Heart left ventricle (tissue), 16 donors: ENCODE measurements at regions not wholly inside any gene's neighbourhood (a gene's known extent, or its start where the extent isn't known, plus 50 kb on each side); places are given as distances from the start of the nearest gene placed in this dataset.

ENCODE experiments used
- ATAC-seq, 4 donors: fragments of 200-7000 bp; cut with Tn5 transposase; one replicate each; pipeline ENCODE4 v1.9.1; 2020 to 2022; ENCODE audit warnings: moderate library complexity in 4 of 4, mild to moderate bottlenecking in 3 of 4, moderate number of reproducible peaks in 1 of 4
- DNase-seq, 5 donors: peaks; one replicate each; pipeline ENCODE4 v3.0.0-alpha.2; 2020
- H3K27ac ChIP-seq, 12 donors: fragments of 200-600 bp; sonication (generic) in 4 of 12; one replicate each; pipeline versions ENCODE4 v1.5.0 to v1.8.0; 2016 to 2022; ENCODE audit warnings: mild to moderate bottlenecking in 2 of 12
- H3K27me3 ChIP-seq, 9 donors: fragments of 200-600 bp; sonication (generic) in 2 of 9; one replicate each; pipeline versions ENCODE4 v1.5.1 to v1.8.0; 2016 to 2022; ENCODE audit warnings: mild to moderate bottlenecking in 3 of 9
- H3K36me3 ChIP-seq, 9 donors: fragments of 200-600 bp; sonication (generic) in 2 of 9; one replicate each; pipeline versions ENCODE4 v1.5.0 to v1.8.0; 2018 to 2022; ENCODE audit warnings: mild to moderate bottlenecking in 2 of 9
- H3K4me1 ChIP-seq, 12 donors: fragments of 200-600 bp; sonication (generic) in 4 of 12; one replicate each; pipeline versions ENCODE4 v1.5.0 to v1.8.0; 2016 to 2022; ENCODE audit warnings: mild to moderate bottlenecking in 3 of 12
- H3K4me3 ChIP-seq, 12 donors: fragments of 200-600 bp; sonication (generic) in 4 of 12; one replicate each; pipeline versions ENCODE4 v1.5.0 to v1.8.0; 2017 to 2022; ENCODE audit warnings: mild to moderate bottlenecking in 9 of 12, moderate library complexity in 4 of 12
- H3K9me3 ChIP-seq, 12 donors: fragments of 200-600 bp; sonication (generic) in 4 of 12; one replicate each; pipeline versions ENCODE4 v1.5.0 to v1.8.0; 2016 to 2022; ENCODE audit warnings: mild to moderate bottlenecking in 1 of 12
- POLR2A ChIP-seq, 2 donors: fragments of 450-650 bp; IDR thresholded peaks; one replicate each; pipeline ENCODE4 v1.6.1; 2017; ENCODE audit warnings: antibody characterized with exemption in 2 of 2, mild to moderate bottlenecking in 2 of 2, moderate library complexity in 2 of 2
- WGBS, 4 donors: extraction: QIAGEN DNeasy Blood & Tissue Kit in 2 of 4; methylation state at CpG; one replicate each; pipeline versions ENCODE4 v1.1.5 to v1.1.7; 2013 to 2018; 5-methylcytosine and 5-hydroxymethylcytosine counted together
- intact Hi-C, 10 donors: fragments of 100-400 bp; cut with DNase I; formaldehyde crosslinking; loops; one replicate each; pipeline versions ENCODE4 v1.11.1 to v1.14.2; 2022
- TF ChIP-seq, protein P1 (sequence below), 12 donors: fragments of 200-600 bp; sonication (generic) in 4 of 12; IDR thresholded peaks; one replicate each; pipeline versions ENCODE4 v1.5.0 to v1.8.0; 2018 to 2022; ENCODE audit warnings: antibody characterized with exemption in 12 of 12, mild to moderate bottlenecking in 5 of 12
- donor health status: ischemic (EF 13 %, LVEDD 7.1; RV severe dilation, severe dysfunction).
- donor health status: healthy with polysubstance abuse.
- donor health status: DM: no; HTN: yes; CAD: no.
- donor health status: DM: no; HTN: no; CAD: no.
- donor health status: ischemic (EF 25% LVEDD 6.9; RV normal size, moderate dysfunction).
- donor health status: ischemic (EF 25% LVEDD 5.7; RV mildly dilated, moderate dysfunction).
- donor health status: healthy.
- donor health status: DM: yes; HTN: yes; CAD: no.
- donor health status: ischemic (EF 35%, LVEDD 5.7; RV mildly dilated, moderate dysfunction).
- donor health status: nonischemic (EF 11% LVEDD 7.7; RV severe dilation, severe dysfunction).
- donor health status: DM: yes; HTN: yes; CAD: no.
- donor health status: PGD.
- donor health status: ischemic (EF 29% LVEDD 5.4; RV normal size, mild dysfunction).
- donor health status: nonischemic (EF 23%, LVEDD 6.1; RV moderate dilation, normal function).

DNA sequence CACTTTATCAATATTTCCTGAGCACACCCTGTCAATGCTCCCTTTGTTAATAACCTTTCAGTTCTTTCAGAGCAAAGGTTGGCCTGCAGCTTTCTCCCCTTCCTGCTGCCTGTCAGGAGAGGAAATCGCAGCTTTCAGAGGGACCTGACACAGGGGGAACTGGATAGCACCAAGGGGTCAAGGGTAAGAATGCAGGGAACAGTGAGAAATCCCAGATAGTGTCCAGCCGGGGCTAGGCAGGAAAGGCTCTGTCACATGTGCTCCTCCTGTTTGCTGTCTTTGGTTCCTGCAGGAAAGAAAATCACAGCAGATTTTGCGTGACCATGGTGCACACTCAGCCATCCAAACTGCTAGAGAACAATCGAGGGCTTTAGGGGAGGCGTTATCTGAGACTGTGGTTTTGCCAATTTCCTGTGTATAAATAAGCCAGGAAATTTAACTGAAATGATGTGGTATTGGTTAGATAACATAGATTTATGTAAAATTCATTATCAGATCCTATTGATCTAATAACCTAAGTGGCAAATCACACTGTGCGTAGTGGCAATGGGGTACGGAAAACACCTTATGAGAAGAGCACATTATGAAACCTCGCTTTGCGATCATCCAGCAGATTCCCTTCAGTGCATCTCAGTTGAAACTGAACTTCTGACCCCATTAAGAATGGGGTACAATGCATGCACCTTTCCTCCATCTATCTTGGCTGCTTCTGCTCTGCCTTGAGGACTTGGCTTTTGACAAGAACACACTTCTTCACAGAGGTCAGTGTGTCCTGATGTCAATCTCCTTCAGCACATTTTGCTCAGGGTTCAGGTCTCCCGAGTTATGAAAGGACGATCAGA lies 178.0 kb downstream of the ICOS start:
- no peak overlapping the region for H3K27ac ChIP-seq
- intact Hi-C loops: no loop called here
- no peak for TF ChIP-seq POLR2A (IDR thresholded peaks at IDR 0.05)
- TF ChIP-seq, protein P1, sequence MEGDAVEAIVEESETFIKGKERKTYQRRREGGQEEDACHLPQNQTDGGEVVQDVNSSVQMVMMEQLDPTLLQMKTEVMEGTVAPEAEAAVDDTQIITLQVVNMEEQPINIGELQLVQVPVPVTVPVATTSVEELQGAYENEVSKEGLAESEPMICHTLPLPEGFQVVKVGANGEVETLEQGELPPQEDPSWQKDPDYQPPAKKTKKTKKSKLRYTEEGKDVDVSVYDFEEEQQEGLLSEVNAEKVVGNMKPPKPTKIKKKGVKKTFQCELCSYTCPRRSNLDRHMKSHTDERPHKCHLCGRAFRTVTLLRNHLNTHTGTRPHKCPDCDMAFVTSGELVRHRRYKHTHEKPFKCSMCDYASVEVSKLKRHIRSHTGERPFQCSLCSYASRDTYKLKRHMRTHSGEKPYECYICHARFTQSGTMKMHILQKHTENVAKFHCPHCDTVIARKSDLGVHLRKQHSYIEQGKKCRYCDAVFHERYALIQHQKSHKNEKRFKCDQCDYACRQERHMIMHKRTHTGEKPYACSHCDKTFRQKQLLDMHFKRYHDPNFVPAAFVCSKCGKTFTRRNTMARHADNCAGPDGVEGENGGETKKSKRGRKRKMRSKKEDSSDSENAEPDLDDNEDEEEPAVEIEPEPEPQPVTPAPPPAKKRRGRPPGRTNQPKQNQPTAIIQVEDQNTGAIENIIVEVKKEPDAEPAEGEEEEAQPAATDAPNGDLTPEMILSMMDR (IDR thresholded peaks at IDR 0.05): no peak
- 61 to 69% (median 67%) methylated on average over 11 of the region's 11 CpGs for WGBS, 4 donors
- no peaks in the 10 kb centered on the region for H3K36me3 ChIP-seq
- peak in 3 of 4 donors; percentile 28 to 67 (median 63) for ATAC-seq
- H3K27me3 ChIP-seq: no peaks in the 10 kb centered on the region
- no peaks in the 10 kb centered on the region for H3K9me3 ChIP-seq
- H3K4me1 ChIP-seq: peaks cover 0 to 78% (median 32%) of the 10 kb centered on the region in 12 donors
- H3K4me3 ChIP-seq: no peak overlapping the region
- peak in 1 of 5 donors; percentile 23 for DNase-seq

DNA sequence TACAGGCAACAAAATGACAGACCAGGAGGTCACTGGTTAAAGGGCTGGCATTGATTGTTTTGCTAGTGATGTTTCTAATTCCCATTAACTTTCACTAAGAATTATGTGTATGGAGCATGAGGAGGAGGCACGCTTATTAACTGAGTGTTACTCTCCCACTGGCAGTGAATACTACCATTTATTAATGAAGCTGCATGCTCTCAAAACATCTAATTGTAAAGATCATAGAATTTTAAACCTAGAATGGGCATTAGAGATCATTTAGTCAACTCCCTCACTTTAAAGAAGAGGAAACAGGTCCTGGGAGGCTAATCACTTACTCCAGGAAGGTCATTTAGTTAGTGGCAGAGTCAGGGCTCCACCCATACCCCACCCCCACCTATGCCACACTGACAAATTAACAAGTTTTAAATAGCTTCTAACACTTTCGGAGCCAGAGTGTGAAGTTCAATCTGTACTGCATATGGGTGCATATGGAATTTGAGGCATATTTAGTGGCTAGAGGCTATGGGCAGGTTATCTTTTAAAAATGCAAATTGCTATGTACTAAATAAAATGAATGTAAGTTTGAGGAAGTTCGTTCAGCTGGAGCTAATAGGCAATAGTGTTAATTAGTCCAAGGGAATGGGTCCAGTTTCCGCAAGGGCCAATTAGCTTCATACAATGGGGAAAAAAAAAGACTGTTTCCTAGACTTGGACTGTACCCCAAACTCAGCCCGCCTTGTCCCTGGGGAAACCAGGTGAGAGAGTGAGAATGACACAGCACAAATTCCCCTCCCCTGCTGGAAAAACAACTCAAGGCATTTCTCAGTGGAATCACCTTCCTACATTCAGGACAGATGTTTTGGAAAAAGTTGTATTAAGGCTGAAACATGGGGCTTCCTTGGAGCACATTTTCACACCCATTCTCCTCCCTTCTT lies 178.8 kb downstream of the ICOS start:
- Histone ChIP-seq H3K36me3 (no peaks in the 10 kb centered on the region), H3K4me3 (no peak overlapping the region), H3K9me3 (no peaks in the 10 kb centered on the region), H3K4me1 (peaks cover 0 to 69% (median 23%) of the 10 kb centered on the region in 12 donors), H3K27me3 (no peaks in the 10 kb centered on the region), H3K27ac (peak overlapping the region in 6 of 12 donors; percentile 20 to 49 (median 38))
- DNase-seq (no peak), ATAC-seq (no peak)
- 60 to 65% (median 62%) methylated on average over 5 of the region's 5 CpGs for WGBS, 4 donors
- TF ChIP-seq POLR2A (IDR thresholded peaks at IDR 0.05): no peak
- TF ChIP-seq, protein P1 (IDR thresholded peaks at IDR 0.05): no peak
- intact Hi-C loops: no loop called here

DNA sequence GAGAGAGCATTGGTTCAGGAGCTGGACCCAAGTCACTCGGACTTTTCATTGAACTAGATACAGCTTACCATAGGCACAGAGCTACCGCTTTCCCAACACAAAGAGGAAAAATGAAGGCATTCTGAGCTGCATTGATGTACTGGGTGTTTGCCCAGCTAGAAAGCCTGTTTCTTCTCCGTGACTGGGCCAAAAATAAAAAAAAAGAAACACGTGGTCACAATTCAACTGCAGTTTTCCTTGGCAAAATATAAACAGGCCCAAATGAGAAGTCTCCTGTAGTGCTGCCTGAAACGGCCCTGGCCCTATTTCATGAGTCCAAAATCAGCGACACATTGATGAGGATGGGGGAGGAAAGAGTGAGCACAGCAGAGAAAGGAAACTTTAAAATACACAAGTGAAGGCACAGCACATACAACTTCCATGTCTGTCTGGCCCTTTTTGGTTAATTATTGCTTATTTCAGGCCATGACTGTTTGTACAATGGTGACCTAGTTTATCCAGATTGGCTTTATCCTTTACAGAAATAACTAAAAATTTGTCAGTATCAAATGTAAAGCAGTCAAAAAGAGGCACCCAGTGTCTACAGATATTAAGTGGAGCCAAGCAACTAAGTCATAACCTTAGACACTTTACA lies 179.7 kb downstream of the ICOS start:
- peak overlapping the region in 6 of 12 donors; percentile 20 to 49 (median 38) for H3K27ac ChIP-seq
- intact Hi-C loops: no loop called here
- 45 to 61% (median 57%) methylated on average over 6 of the region's 6 CpGs for WGBS, 4 donors

More for the DNA sequence above, 179.7 kb downstream of the ICOS start:
- ATAC-seq (peak in 3 of 4 donors; percentile 33 to 45 (median 33)), DNase-seq (no peak)
- no peak overlapping the region for H3K4me3 ChIP-seq
- no peaks in the 10 kb centered on the region for H3K27me3 ChIP-seq
- H3K4me1 ChIP-seq: peaks cover 0 to 60% (median 17%) of the 10 kb centered on the region in 12 donors
- H3K9me3 ChIP-seq: no peaks in the 10 kb centered on the region
- no peak for TF ChIP-seq POLR2A (IDR thresholded peaks at IDR 0.05)
- TF ChIP-seq, protein P1 (IDR thresholded peaks at IDR 0.05): no peak
- H3K36me3 ChIP-seq: no peaks in the 10 kb centered on the region
